NB4 (cell line): ENCODE measurements at regions not wholly inside any gene's neighbourhood (a gene's known extent, or its start where the extent isn't known, plus 50 kb on each side); places are given as distances from the start of the nearest gene placed in this dataset.

Source experiments
- CTCF ChIP-seq: IDR thresholded peaks from one replicate; pipeline ENCODE4 v1.5.1; 2012; ENCODE audit warnings: low read depth, low read length
- MAX ChIP-seq: IDR thresholded peaks from 2 replicates; pipeline ENCODE4 v1.6.1; 2011; ENCODE audit warnings: low read depth, low read length
- POLR2A ChIP-seq: IDR thresholded peaks from 2 replicates; pipeline ENCODE4 v1.6.1; 2011; ENCODE audit warnings: mild to moderate bottlenecking; ENCODE audit not compliant: insufficient read length; ENCODE audit errors: extremely low read depth

- no peak for TF ChIP-seq MAX
- no peak for TF ChIP-seq POLR2A
- TF ChIP-seq CTCF, result no peak
These were observed 178.3 kb downstream of the FBXO8 start for GRCh38 chr4:174105202-174105601.
